Calu3 (cell line): ENCODE measurements at regions not wholly inside any gene's neighbourhood (a gene's known extent, or its start where the extent isn't known, plus 50 kb on each side); places are given as distances from the start of the nearest gene placed in this dataset.

Experiments
- BruUV-seq: library from RNA; stranded (reverse); fragments of 400-500 nt; replicated peaks from 2 replicates; lab custom pipeline; 2021; lab: Mats Ljungman, UMichigan
- CTCF ChIA-PET: fragments of 300-600 bp; sonication (Branson Sonifier 250); formaldehyde crosslinking; loops from one replicate; lab custom pipeline; 2022; ENCODE audit warnings: antibody characterized with exemption; lab: Charles Lee
- DNase-seq: peaks from one replicate; pipeline ENCODE4 v3.0.0; 2022
- H3K27ac Mint-ChIP-seq: one replicate; pipeline ENCODE4 v1.8.0; 2022; ENCODE audit warnings: mixed read lengths; ENCODE audit not compliant: unreplicated experiment
- H3K27me3 Mint-ChIP-seq: one replicate; pipeline ENCODE4 v1.8.0; 2022; ENCODE audit warnings: mixed read lengths; ENCODE audit not compliant: unreplicated experiment
- H3K36me3 Mint-ChIP-seq: one replicate; pipeline ENCODE4 v1.8.0; 2022; ENCODE audit warnings: mild to moderate bottlenecking, moderate library complexity, mixed read lengths; ENCODE audit not compliant: insufficient read depth, unreplicated experiment
- H3K4me1 Mint-ChIP-seq: one replicate; pipeline ENCODE4 v1.8.0; 2022; ENCODE audit warnings: mild to moderate bottlenecking, low read depth, mixed read lengths; ENCODE audit not compliant: unreplicated experiment
- H3K4me3 Mint-ChIP-seq: one replicate; pipeline ENCODE4 v1.8.0; 2022; ENCODE audit warnings: mild to moderate bottlenecking, low read depth, moderate library complexity, mixed read lengths; ENCODE audit not compliant: unreplicated experiment
- H3K9me3 Mint-ChIP-seq: one replicate; pipeline ENCODE4 v1.8.0; 2022; ENCODE audit warnings: low read depth, mixed read lengths; ENCODE audit not compliant: unreplicated experiment
- intact Hi-C: fragments of 100-400 bp; cut with micrococcal nuclease; formaldehyde crosslinking; loops from one replicate; pipeline ENCODE4 v1.10.0; 2022; ENCODE audit not compliant: unreplicated experiment
- TF ChIP-seq, protein P1 (sequence below): fragments of 200-600 bp; IDR thresholded peaks from one replicate; pipeline ENCODE4 v1.8.0; 2022; ENCODE audit warnings: antibody characterized with exemption; ENCODE audit not compliant: unreplicated experiment

DNA sequence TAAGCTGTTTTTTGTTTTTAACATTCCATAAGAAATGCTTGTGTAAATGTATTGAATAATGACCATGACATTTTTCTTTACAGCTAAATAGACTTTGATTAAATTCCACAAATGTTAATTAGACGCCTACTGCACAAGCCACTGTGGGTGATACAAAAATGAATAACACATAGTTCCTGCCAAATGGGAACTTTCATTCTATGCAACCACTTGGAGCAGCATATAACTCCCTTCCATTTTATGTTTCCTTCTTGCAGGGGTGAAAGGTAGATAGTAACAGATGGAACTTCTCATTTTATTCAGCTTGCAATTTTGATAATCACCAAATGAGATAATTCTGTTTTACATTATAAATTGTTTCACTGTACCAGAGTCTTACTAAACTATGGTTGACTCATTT, 70.0 kb upstream of the THUMPD2 start:
- Mint-ChIP-seq H3K9me3 (no peaks in the 10 kb centered on the region), H3K36me3 (no peaks in the 10 kb centered on the region), H3K27me3 (no peaks in the 10 kb centered on the region), H3K4me1 (peaks cover 24% of the 10 kb centered on the region), H3K27ac (no peak overlapping the region), H3K4me3 (no peak overlapping the region)
- intact Hi-C loops, result no loop called here
- DNase-seq, result no peak
- CTCF ChIA-PET, result interaction anchor here (1.4 kb wide), 1 partner anchor 12 kb away, joined by 3 read pairs; no protein-coding TSS in a partner anchor
- TF ChIP-seq, protein P1, sequence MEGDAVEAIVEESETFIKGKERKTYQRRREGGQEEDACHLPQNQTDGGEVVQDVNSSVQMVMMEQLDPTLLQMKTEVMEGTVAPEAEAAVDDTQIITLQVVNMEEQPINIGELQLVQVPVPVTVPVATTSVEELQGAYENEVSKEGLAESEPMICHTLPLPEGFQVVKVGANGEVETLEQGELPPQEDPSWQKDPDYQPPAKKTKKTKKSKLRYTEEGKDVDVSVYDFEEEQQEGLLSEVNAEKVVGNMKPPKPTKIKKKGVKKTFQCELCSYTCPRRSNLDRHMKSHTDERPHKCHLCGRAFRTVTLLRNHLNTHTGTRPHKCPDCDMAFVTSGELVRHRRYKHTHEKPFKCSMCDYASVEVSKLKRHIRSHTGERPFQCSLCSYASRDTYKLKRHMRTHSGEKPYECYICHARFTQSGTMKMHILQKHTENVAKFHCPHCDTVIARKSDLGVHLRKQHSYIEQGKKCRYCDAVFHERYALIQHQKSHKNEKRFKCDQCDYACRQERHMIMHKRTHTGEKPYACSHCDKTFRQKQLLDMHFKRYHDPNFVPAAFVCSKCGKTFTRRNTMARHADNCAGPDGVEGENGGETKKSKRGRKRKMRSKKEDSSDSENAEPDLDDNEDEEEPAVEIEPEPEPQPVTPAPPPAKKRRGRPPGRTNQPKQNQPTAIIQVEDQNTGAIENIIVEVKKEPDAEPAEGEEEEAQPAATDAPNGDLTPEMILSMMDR, result no peak
- no TSS peak for BruUV-seq

DNA sequence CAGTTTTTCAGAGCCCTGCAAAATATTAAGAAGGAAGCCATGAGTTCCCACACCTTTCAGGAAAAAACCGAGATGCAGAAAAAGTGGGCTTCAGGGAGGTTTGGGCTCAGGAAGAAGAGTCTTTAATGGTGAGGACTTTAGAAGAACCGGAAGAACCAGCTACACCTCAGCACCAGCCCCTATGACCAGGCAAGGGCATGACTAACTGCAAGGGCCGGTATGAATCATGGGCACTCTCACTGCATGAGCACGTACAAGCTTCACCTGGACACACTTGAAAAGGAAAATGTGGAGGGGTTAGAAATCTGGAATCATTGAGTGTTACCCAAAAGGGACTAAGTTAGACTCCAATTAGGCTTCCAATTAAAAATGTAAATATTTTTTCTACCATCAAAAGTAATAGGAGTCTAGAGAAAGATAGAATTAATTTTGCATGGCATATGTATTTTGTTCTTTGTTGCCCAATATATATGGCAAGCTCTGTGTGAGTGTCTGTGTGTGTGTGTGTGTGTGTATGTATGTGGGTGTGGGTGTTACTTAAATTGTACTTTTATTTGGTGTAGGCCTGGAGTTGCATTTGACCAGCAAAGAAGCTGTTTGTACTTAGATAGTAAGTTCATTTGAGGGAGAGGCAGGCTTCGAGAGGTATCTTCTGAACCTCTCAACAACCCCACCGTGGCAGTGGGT, 66.5 kb upstream of the THUMPD2 start:
- TF ChIP-seq, protein P1, result no peak
- Mint-ChIP-seq H3K36me3 (no peaks in the 10 kb centered on the region), H3K4me3 (no peak overlapping the region), H3K27me3 (no peaks in the 10 kb centered on the region), H3K9me3 (no peaks in the 10 kb centered on the region), H3K27ac (peak overlapping the region; percentile 61), H3K4me1 (peaks cover 24% of the 10 kb centered on the region)
- DNase-seq, result peak; percentile 57
- CTCF ChIA-PET, result no interaction called here
- no TSS peak for BruUV-seq
- intact Hi-C loops, result no loop called here

DNA sequence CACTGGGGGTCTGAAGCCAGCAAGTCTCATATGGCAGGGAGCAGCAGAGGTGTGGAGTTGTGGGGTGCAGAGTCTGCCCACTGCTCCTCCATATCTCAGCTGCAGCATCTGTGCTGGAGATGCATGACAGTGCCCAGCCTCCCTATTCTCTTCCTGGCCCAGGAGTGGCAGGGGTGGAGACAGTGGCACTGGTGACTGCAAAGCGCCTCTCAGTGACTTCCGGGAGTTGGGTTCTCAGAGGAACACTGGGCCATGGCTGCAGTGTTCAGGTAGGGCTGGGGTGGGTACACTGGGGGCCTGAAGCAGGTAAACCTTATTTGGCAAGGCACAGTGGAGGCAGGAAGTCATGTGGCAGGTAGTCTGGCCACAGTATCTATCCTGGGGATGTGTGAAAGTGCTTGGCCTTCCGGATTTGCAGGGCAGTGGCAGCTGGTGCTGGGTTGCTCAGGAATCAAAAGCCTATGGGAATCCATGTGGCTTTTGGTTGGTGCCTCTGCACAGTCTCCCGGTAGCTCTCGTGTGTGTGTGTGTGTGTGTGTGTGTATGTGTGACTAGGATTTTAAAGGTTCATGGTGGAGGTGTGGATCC, 60.3 kb upstream of the THUMPD2 start:
- no peak for DNase-seq
- no peaks in the 10 kb centered on the region for H3K27me3 Mint-ChIP-seq
- no TSS peak for BruUV-seq
- no peaks in the 10 kb centered on the region for H3K36me3 Mint-ChIP-seq
- intact Hi-C loops, result loop anchor here (10.0 kb wide), 1 partner anchor 715 kb away; no protein-coding TSS in a partner anchor
- no peaks in the 10 kb centered on the region for H3K4me1 Mint-ChIP-seq
- CTCF ChIA-PET, result no interaction called here
- no peaks in the 10 kb centered on the region for H3K9me3 Mint-ChIP-seq
- H3K27ac Mint-ChIP-seq, result no peak overlapping the region
- H3K4me3 Mint-ChIP-seq, result no peak overlapping the region
- TF ChIP-seq, protein P1, result no peak

DNA sequence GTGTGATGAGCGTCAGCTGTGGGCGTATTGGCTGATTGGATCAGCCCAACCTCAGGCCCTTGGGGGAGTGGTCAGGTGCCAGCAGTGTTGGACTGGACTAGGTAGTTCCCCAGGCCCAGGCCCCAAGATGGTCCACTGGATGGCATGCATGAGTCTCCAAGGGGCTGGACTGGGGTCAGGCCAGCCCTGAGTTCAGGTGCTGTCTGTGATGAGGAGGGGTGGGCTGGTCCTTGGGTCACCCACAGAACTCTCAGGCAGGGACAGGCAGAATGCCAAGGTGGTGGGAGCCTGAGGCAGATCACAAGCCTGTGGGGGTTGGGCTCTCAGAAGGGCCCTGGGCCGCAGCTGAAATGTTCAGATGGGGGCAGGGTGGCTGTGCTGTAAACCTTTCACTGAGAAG, 59.5 kb upstream of the THUMPD2 start:
- Mint-ChIP-seq H3K4me1 (no peaks in the 10 kb centered on the region), H3K4me3 (no peak overlapping the region), H3K9me3 (no peaks in the 10 kb centered on the region), H3K27ac (no peak overlapping the region), H3K36me3 (no peaks in the 10 kb centered on the region), H3K27me3 (no peaks in the 10 kb centered on the region)
- no TSS peak for BruUV-seq
- CTCF ChIA-PET, result interaction anchor here (0.7 kb wide), 1 partner anchor 11 kb away, joined by 3 read pairs; no protein-coding TSS in a partner anchor
- TF ChIP-seq, protein P1, result no peak
- intact Hi-C loops, result loop anchor here (1.0 to 10.0 kb wide), 2 partner anchors 75 to 716 kb away; no protein-coding TSS in a partner anchor
- DNase-seq, result no peak
